Panc1 (cell line): ENCODE measurements at regions not wholly inside any gene's neighbourhood (a gene's known extent, or its start where the extent isn't known, plus 50 kb on each side); places are given as distances from the start of the nearest gene placed in this dataset.

Experiments used
- POLR2AphosphoS5 ChIP-seq: IDR thresholded peaks from 2 replicates; pipeline ENCODE4 v1.6.1; 2012; ENCODE audit warnings: mild to moderate bottlenecking, low read depth, low read length, moderate library complexity
- REST ChIP-seq, 2 experiments: IDR thresholded peaks; 2 replicates each; pipeline ENCODE4 v1.6.1; 2011 to 2012; ENCODE audit warnings: low read depth in 2 of 2, control low read depth in 1 of 2, low read length in 1 of 2, mild to moderate bottlenecking in 1 of 2, moderate library complexity in 1 of 2; ENCODE audit not compliant: insufficient read depth in 1 of 2
- TF ChIP-seq, protein P1 (sequence below): fragments of 450-650 bp; IDR thresholded peaks from 2 replicates; pipeline ENCODE4 v1.5.1; 2017; ENCODE audit warnings: mild to moderate bottlenecking

DNA sequence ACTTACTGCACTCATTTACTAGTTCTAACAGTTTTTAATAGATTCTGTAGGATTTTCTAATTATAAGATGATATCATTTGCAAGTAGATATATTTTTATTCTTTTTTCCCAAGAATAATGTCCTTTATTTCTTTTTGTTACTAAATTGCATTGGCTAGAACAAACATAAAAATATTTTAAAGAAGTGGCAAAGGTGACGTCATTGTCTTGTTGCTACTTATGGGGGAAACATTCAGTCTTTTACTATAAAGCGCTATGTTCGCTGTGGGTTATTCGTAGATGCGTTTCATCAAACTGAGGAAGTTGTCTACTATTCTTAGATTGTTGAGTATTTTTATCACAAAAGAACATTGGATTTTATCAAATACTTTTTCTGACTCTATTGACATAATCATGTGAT lies 765.2 kb upstream of the POU3F3 start:
- TF ChIP-seq, protein P1, sequence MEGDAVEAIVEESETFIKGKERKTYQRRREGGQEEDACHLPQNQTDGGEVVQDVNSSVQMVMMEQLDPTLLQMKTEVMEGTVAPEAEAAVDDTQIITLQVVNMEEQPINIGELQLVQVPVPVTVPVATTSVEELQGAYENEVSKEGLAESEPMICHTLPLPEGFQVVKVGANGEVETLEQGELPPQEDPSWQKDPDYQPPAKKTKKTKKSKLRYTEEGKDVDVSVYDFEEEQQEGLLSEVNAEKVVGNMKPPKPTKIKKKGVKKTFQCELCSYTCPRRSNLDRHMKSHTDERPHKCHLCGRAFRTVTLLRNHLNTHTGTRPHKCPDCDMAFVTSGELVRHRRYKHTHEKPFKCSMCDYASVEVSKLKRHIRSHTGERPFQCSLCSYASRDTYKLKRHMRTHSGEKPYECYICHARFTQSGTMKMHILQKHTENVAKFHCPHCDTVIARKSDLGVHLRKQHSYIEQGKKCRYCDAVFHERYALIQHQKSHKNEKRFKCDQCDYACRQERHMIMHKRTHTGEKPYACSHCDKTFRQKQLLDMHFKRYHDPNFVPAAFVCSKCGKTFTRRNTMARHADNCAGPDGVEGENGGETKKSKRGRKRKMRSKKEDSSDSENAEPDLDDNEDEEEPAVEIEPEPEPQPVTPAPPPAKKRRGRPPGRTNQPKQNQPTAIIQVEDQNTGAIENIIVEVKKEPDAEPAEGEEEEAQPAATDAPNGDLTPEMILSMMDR: no peak
- no peak for TF ChIP-seq REST (IDR thresholded peaks at IDR 0.05; ENCODE audit: insufficient read depth in 1 of 2, low read depth in 2 of 2, low read length in 1 of 2)
- no peak for TF ChIP-seq POLR2AphosphoS5
